Liver (tissue), 7 donors: ENCODE measurements at regions not wholly inside any gene's neighbourhood (a gene's known extent, or its start where the extent isn't known, plus 50 kb on each side); places are given as distances from the start of the nearest gene placed in this dataset.

Experiments used
- DNase-seq: peaks from one replicate; pipeline ENCODE4 v3.0.0-alpha.2; 2017; ENCODE audit warnings: low spot score
- H3K27ac ChIP-seq, 2 donors: one replicate each; pipeline ENCODE4 v1.7.0; 2013; ENCODE audit warnings: inconsistent platforms in 2 of 2, low read length in 2 of 2, control low read depth in 1 of 2, low read depth in 1 of 2, mild to moderate bottlenecking in 1 of 2
- H3K27me3 ChIP-seq, 4 donors: one replicate each; pipeline versions ENCODE4 v1.6.1 to v1.7.0; 2013; ENCODE audit warnings: low read length in 3 of 4, inconsistent platforms in 1 of 4, mild to moderate bottlenecking in 1 of 4, moderate library complexity in 1 of 4; ENCODE audit not compliant: control insufficient read depth in 4 of 4, insufficient read depth in 4 of 4
- H3K36me3 ChIP-seq, 4 donors: one replicate each; pipeline versions ENCODE4 v1.6.1 to v1.7.0; 2013; ENCODE audit warnings: low read length in 3 of 4, mild to moderate bottlenecking in 3 of 4, low read depth in 1 of 4, moderate library complexity in 1 of 4; ENCODE audit not compliant: control insufficient read depth in 4 of 4, insufficient read depth in 3 of 4
- H3K4me1 ChIP-seq, 4 donors: one replicate each; pipeline versions ENCODE4 v1.6.1 to v1.7.0; 2013; ENCODE audit warnings: low read length in 3 of 4, mild to moderate bottlenecking in 3 of 4, moderate library complexity in 1 of 4; ENCODE audit not compliant: control insufficient read depth in 4 of 4, insufficient read depth in 4 of 4
- H3K4me3 ChIP-seq, 3 donors: one replicate each; pipeline versions ENCODE4 v1.6.1 to v1.7.0; 2013; ENCODE audit warnings: low read length in 3 of 3, control low read depth in 1 of 3, low read depth in 1 of 3, mild to moderate bottlenecking in 1 of 3
- H3K9ac ChIP-seq, 2 donors: one replicate each; pipeline ENCODE4 v1.7.0; 2013; ENCODE audit warnings: low read length in 2 of 2, mild to moderate bottlenecking in 2 of 2, moderate library complexity in 2 of 2, control low read depth in 1 of 2, low read depth in 1 of 2
- H3K9me3 ChIP-seq, 4 donors: one replicate each; pipeline versions ENCODE4 v1.6.1 to v1.7.0; 2013; ENCODE audit warnings: low read length in 3 of 4; ENCODE audit not compliant: control insufficient read depth in 4 of 4
- EGR1 ChIP-seq, 2 donors: IDR thresholded peaks; 2 replicates each; pipeline ENCODE4 v1.6.1; 2016 to 2018; ENCODE audit warnings: antibody characterized with exemption in 2 of 2, low read depth in 2 of 2
- FOXA2 ChIP-seq: IDR thresholded peaks from 2 replicates; pipeline ENCODE4 v1.6.1; 2016; ENCODE audit warnings: antibody characterized with exemption
- GABPA ChIP-seq, 2 donors: IDR thresholded peaks in 1 of 2; conservative IDR thresholded peaks in 1 of 2; 2 replicates each; pipeline ENCODE4 v1.6.1; 2016; ENCODE audit warnings: antibody characterized with exemption in 2 of 2, mild to moderate bottlenecking in 1 of 2, moderate library complexity in 1 of 2
- HNF4A ChIP-seq, 2 donors: conservative IDR thresholded peaks; 2 replicates each; pipeline ENCODE4 v1.6.1; 2016; ENCODE audit warnings: antibody characterized with exemption in 2 of 2, mild to moderate bottlenecking in 2 of 2
- HNF4G ChIP-seq: IDR thresholded peaks from 2 replicates; pipeline ENCODE4 v1.6.1; 2016; ENCODE audit warnings: antibody characterized with exemption
- JUND ChIP-seq, 2 donors: IDR thresholded peaks; 2 replicates each; pipeline ENCODE4 v1.6.1; 2016; ENCODE audit warnings: antibody characterized with exemption in 2 of 2
- NR2F2 ChIP-seq: IDR thresholded peaks from 2 replicates; pipeline ENCODE4 v1.6.1; 2016; ENCODE audit warnings: antibody characterized with exemption
- RAD21 ChIP-seq, 2 donors: IDR thresholded peaks; 2 replicates each; pipeline ENCODE4 v1.6.1; 2016; ENCODE audit warnings: antibody characterized with exemption in 2 of 2, mild to moderate bottlenecking in 2 of 2
- REST ChIP-seq: IDR thresholded peaks from 2 replicates; pipeline ENCODE4 v1.6.1; 2016; ENCODE audit warnings: antibody characterized with exemption, mild to moderate bottlenecking
- SP1 ChIP-seq: IDR thresholded peaks from 2 replicates; pipeline ENCODE4 v1.6.1; 2018; ENCODE audit warnings: antibody characterized with exemption, mild to moderate bottlenecking
- YY1 ChIP-seq: IDR thresholded peaks from 2 replicates; pipeline ENCODE4 v1.6.1; 2016; ENCODE audit warnings: antibody characterized with exemption, mild to moderate bottlenecking
- ZBTB33 ChIP-seq: IDR thresholded peaks from 2 replicates; pipeline ENCODE4 v1.6.1; 2016; ENCODE audit warnings: antibody characterized with exemption
- WGBS: extraction: QIAGEN DNeasy Blood & Tissue Kit; methylation state at CpG from one replicate; pipeline ENCODE4 v1.1.7; 2013; 5-methylcytosine and 5-hydroxymethylcytosine counted together
- TF ChIP-seq, protein P1 (sequence below): IDR thresholded peaks from 2 replicates; pipeline ENCODE4 v1.6.1; 2016; ENCODE audit warnings: antibody characterized with exemption
- donor health status: healthy.
- donor health status: healthy.
- donor health status: healthy.
- donor health status: healthy.

- TF ChIP-seq GABPA (IDR thresholded peaks at IDR 0.05 in 1 of 2, conservative IDR thresholded peaks at IDR 0.05 in 1 of 2), result no peak
- TF ChIP-seq HNF4G, result no peak
- no peak for TF ChIP-seq EGR1 (IDR thresholded peaks at IDR 0.05; ENCODE audit: low read depth in 2 of 2)
Measured at GRCh38 chr1:23614032-23614660, 54.8 kb upstream of the ID3 start (continued).

GRCh38 chr1:23613191-23614031, 54.1 kb upstream of the ID3 start:
- TF ChIP-seq RAD21 (IDR thresholded peaks at IDR 0.05), result no peak
- no peak for TF ChIP-seq HNF4A (conservative IDR thresholded peaks at IDR 0.05)
- no peak for TF ChIP-seq SP1
- TF ChIP-seq NR2F2, result no peak
- TF ChIP-seq JUND (IDR thresholded peaks at IDR 0.05), result no peak
- TF ChIP-seq YY1, result no peak
- no peak for TF ChIP-seq ZBTB33
- no peak for TF ChIP-seq REST
- TF ChIP-seq EGR1 (IDR thresholded peaks at IDR 0.05; ENCODE audit: low read depth in 2 of 2), result no peak
- TF ChIP-seq, protein P1, sequence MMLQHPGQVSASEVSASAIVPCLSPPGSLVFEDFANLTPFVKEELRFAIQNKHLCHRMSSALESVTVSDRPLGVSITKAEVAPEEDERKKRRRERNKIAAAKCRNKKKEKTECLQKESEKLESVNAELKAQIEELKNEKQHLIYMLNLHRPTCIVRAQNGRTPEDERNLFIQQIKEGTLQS, result no peak
- TF ChIP-seq FOXA2, result no peak
- TF ChIP-seq GABPA (IDR thresholded peaks at IDR 0.05 in 1 of 2, conservative IDR thresholded peaks at IDR 0.05 in 1 of 2), result no peak
- H3K9me3 ChIP-seq, result no peaks in the 10 kb centered on the region
- H3K27ac ChIP-seq, result no peak overlapping the region
- no peak for DNase-seq
- 72% methylated on average over 12 of the region's 12 CpGs for WGBS
- no peaks in the 10 kb centered on the region for H3K4me1 ChIP-seq
- no peaks in the 10 kb centered on the region for H3K36me3 ChIP-seq
- no peak overlapping the region for H3K4me3 ChIP-seq
- H3K27me3 ChIP-seq, result peaks cover 0 to 2% (median 0%) of the 10 kb centered on the region in 4 donors
- no peak overlapping the region for H3K9ac ChIP-seq
